HEK293 (cell line): ENCODE measurements at regions not wholly inside any gene's neighbourhood (a gene's known extent, or its start where the extent isn't known, plus 50 kb on each side); places are given as distances from the start of the nearest gene placed in this dataset.
A peak's percentile ranks its signal among the peaks of the same experiment; 100 is the strongest.

Experiments used
- CTCF ChIA-PET: fragments of 350-600 bp; formaldehyde crosslinking; extraction: SDS; loops from one replicate; lab custom pipeline; 2021; ENCODE audit warnings: antibody characterized with exemption; lab: Yijun Ruan, JAX
- POLR2A ChIA-PET: fragments of 300-600 bp; formaldehyde crosslinking; extraction: SDS; loops from one replicate; lab custom pipeline; 2020; ENCODE audit warnings: antibody characterized with exemption, inconsistent platforms; lab: Yijun Ruan, JAX
- H3K27ac ChIP-seq: fragments of 200-500 bp; sonication (Bioruptor generic); 2 replicates; pipeline ENCODE4 v1.5.1; 2014; ENCODE audit warnings: low read depth, low read length, control low read depth, inconsistent platforms; ENCODE audit errors: extremely low read depth
- H3K36me3 ChIP-seq, 2 experiments: fragments of 200-500 bp in 1 of 2; sonication (Bioruptor generic) in 1 of 2; 1 replicate in 1 of 2; 2 replicates in 1 of 2; pipeline ENCODE4 v1.5.1; 2014 to 2017; ENCODE audit warnings: inconsistent platforms in 2 of 2, low read length in 2 of 2; ENCODE audit not compliant: control insufficient read depth in 2 of 2, insufficient read depth in 1 of 2
- H3K4me1 ChIP-seq: fragments of 200-500 bp; sonication (Bioruptor generic); 2 replicates; pipeline ENCODE4 v1.5.1; 2014; ENCODE audit warnings: mild to moderate bottlenecking, low read length, inconsistent platforms; ENCODE audit not compliant: control insufficient read depth, insufficient read depth
- H3K4me3 ChIP-seq: 2 replicates; pipeline ENCODE4 v1.5.1; 2011; ENCODE audit warnings: low read depth, mild to moderate bottlenecking, control low read depth, low read length, moderate library complexity
- H3K9me3 ChIP-seq: fragments of 200-500 bp; sonication (Bioruptor generic); 2 replicates; pipeline ENCODE4 v1.5.1; 2014; ENCODE audit warnings: low read depth, low read length, inconsistent platforms; ENCODE audit not compliant: control insufficient read depth, insufficient read depth
- GLI4 ChIP-seq: fragments of 450-650 bp; formaldehyde crosslinking; IDR thresholded peaks from 2 replicates; pipeline ENCODE4 v1.5.1; 2016; ENCODE audit warnings: missing biosample characterization, missing genetic modification characterization
- HOXD13 ChIP-seq: sonication (generic); formaldehyde crosslinking; IDR thresholded peaks from 2 replicates; pipeline ENCODE4 v1.8.0; 2022; ENCODE audit warnings: missing genetic modification reagents, borderline replicate concordance
- SALL2 ChIP-seq: fragments of 450-650 bp; formaldehyde crosslinking; IDR thresholded peaks from 2 replicates; pipeline ENCODE4 v1.5.0; 2017; ENCODE audit warnings: missing biosample characterization, mild to moderate bottlenecking, missing genetic modification characterization, borderline replicate concordance
- SETDB1 ChIP-seq: IDR thresholded peaks from one replicate; pipeline ENCODE4 v1.6.1; 2017; ENCODE audit warnings: mild to moderate bottlenecking, low read length, moderate library complexity, mixed read lengths; ENCODE audit not compliant: insufficient read length
- TRIM28 ChIP-seq: IDR thresholded peaks from 2 replicates; pipeline ENCODE4 v1.6.1; 2011; ENCODE audit warnings: low read length, control low read depth, borderline replicate concordance
- ZFHX2 ChIP-seq: fragments of 450-650 bp; formaldehyde crosslinking; conservative IDR thresholded peaks from 2 replicates; pipeline ENCODE4 v1.5.1; 2016; ENCODE audit warnings: missing biosample characterization, missing genetic modification characterization
- ZNF140 ChIP-seq: fragments of 450-650 bp; formaldehyde crosslinking; IDR thresholded peaks from 2 replicates; pipeline ENCODE4 v1.5.1; 2016; ENCODE audit warnings: missing biosample characterization, missing genetic modification characterization
- ZNF157 ChIP-seq: fragments of 450-650 bp; formaldehyde crosslinking; IDR thresholded peaks from 2 replicates; pipeline ENCODE4 v1.5.1; 2016; ENCODE audit warnings: missing biosample characterization, missing genetic modification characterization
- ZNF223 ChIP-seq: fragments of 450-650 bp; formaldehyde crosslinking; IDR thresholded peaks from 2 replicates; pipeline ENCODE4 v1.5.1; 2016; ENCODE audit warnings: missing biosample characterization, missing genetic modification characterization
- ZNF549 ChIP-seq: fragments of 450-650 bp; IDR thresholded peaks from 2 replicates; pipeline ENCODE4 v1.5.1; 2018; ENCODE audit warnings: missing biosample characterization, missing genetic modification characterization, mild to moderate bottlenecking, inconsistent platforms, moderate library complexity
- ZNF555 ChIP-seq: fragments of 450-650 bp; formaldehyde crosslinking; conservative IDR thresholded peaks from 2 replicates; pipeline ENCODE4 v1.5.1; 2017; ENCODE audit warnings: missing biosample characterization, mild to moderate bottlenecking, missing genetic modification characterization, inconsistent platforms
- ZNF677 ChIP-seq: fragments of 450-650 bp; IDR thresholded peaks from 2 replicates; pipeline ENCODE4 v1.5.0; 2018; ENCODE audit warnings: missing biosample characterization, mild to moderate bottlenecking, missing genetic modification characterization, moderate library complexity
- ZNF843 ChIP-seq: fragments of 450-650 bp; formaldehyde crosslinking; IDR thresholded peaks from 2 replicates; pipeline ENCODE4 v1.5.1; 2016; ENCODE audit warnings: missing biosample characterization, missing genetic modification characterization
- TF ChIP-seq, protein P1 (sequence below): fragments of 450-650 bp; formaldehyde crosslinking; IDR thresholded peaks from 2 replicates; pipeline ENCODE4 v1.5.1; 2016; ENCODE audit warnings: missing biosample characterization, missing genetic modification characterization
- TF ChIP-seq, protein P2 (sequence below): fragments of 450-650 bp; formaldehyde crosslinking; IDR thresholded peaks from 2 replicates; pipeline ENCODE4 v1.5.1; 2016; ENCODE audit warnings: missing biosample characterization, missing genetic modification characterization

DNA sequence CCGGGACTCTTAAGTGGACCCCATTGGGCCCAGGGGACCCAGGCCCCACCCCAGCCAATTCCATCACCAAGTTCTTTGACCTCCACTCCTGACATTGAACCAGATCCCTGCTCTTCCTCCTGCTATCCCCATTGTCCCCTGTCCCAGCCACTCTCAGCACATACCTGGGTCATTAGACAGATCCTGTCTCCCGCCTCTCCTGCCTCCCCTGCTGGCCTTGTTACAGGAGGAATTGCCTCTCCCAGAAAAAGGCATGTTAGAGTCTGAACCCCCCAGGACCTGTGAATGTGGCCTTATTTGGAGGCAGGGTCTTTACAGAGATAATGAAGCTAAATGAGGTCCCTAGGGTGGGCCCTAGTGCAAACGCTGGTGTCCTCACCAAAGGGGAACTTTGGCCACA lies 301.9 kb downstream of the NPHP4 start:
- TF ChIP-seq, protein P1, sequence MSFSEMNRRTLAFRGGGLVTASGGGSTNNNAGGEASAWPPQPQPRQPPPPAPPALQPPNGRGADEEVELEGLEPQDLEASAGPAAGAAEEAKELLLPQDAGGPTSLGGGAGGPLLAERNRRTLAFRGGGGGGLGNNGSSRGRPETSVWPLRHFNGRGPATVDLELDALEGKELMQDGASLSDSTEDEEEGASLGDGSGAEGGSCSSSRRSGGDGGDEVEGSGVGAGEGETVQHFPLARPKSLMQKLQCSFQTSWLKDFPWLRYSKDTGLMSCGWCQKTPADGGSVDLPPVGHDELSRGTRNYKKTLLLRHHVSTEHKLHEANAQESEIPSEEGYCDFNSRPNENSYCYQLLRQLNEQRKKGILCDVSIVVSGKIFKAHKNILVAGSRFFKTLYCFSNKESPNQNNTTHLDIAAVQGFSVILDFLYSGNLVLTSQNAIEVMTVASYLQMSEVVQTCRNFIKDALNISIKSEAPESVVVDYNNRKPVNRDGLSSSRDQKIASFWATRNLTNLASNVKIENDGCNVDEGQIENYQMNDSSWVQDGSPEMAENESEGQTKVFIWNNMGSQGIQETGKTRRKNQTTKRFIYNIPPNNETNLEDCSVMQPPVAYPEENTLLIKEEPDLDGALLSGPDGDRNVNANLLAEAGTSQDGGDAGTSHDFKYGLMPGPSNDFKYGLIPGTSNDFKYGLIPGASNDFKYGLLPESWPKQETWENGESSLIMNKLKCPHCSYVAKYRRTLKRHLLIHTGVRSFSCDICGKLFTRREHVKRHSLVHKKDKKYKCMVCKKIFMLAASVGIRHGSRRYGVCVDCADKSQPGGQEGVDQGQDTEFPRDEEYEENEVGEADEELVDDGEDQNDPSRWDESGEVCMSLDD (tag by site-specific recombination), result no peak
- no peak for TF ChIP-seq SETDB1
- TF ChIP-seq HOXD13 (CRISPR knock-in tag), result no peak
- CTCF ChIA-PET, result interaction anchor here (0.5 kb wide), 1 partner anchor 54 kb away, joined by 3 read pairs; no protein-coding TSS in a partner anchor
- Histone ChIP-seq H3K4me3 (no peak overlapping the region), H3K36me3 (no peaks in the 10 kb centered on the region), H3K4me1 (no peaks in the 10 kb centered on the region), H3K27ac (no peak overlapping the region), H3K9me3 (no peaks in the 10 kb centered on the region)
- POLR2A ChIA-PET, result no interaction called here

DNA sequence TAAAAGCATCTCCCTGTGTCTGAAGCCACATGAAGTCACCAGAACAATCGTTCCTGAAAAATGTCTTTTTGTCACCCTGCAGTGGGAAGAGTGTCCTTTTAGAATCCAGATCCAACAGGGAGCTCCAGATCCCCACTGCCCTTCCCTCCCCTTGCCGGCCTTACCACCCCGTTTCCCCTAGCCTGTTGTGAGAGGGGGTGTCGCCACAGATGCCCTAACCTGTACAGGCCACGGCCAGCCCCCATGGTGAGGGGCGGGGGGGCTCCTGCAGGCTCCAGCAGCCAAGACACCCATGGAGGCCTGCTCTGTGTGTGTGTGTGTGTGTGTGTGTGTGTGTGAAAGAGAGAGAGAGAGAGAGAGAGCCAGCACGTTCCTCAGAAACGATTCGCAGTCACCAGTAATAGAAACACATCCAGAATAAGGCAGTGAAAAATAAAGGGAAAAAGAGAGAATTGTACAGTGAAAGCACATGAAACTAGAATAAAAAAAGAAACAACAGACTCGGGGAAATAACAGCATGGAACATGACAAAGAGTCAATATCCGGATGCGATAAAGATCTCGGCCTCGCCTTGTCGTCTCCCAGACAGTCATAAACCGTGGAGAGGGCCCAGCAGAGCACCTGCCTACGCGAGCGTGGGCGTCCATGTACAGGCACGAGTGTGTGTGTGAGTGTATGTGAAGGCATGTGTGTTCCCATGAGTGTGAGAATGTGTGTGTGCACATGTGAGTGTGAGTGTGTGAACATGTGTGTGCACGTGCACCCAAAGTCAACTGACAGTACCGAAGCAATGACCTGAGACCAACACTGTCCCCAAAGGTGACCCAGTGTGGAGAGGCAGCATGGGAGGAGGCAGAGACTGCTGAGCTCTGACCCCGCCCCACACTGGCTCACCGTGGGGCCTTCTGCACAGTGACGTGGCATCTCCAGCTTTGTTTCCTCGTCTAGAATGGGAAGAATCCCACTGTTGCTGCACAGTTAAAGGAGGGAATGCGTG lies 303.8 kb downstream of the NPHP4 start:
- H3K9me3 ChIP-seq, result no peaks in the 10 kb centered on the region
- H3K36me3 ChIP-seq, result no peaks in the 10 kb centered on the region
- TF ChIP-seq GLI4 (tag by site-specific recombination), result no peak
- TF ChIP-seq ZFHX2 (tag by site-specific recombination), result peak; percentile 42
- TF ChIP-seq ZNF843 (tag by site-specific recombination), result no peak
- 0 out of 2 replicates have a peak, but pooled peaks have one; percentile 22 for TF ChIP-seq TRIM28
- no peak overlapping the region for H3K4me3 ChIP-seq
- H3K4me1 ChIP-seq, result no peaks in the 10 kb centered on the region
- ChIA-PET CTCF (no interaction called here), POLR2A (no interaction called here)
- H3K27ac ChIP-seq, result no peak overlapping the region

DNA sequence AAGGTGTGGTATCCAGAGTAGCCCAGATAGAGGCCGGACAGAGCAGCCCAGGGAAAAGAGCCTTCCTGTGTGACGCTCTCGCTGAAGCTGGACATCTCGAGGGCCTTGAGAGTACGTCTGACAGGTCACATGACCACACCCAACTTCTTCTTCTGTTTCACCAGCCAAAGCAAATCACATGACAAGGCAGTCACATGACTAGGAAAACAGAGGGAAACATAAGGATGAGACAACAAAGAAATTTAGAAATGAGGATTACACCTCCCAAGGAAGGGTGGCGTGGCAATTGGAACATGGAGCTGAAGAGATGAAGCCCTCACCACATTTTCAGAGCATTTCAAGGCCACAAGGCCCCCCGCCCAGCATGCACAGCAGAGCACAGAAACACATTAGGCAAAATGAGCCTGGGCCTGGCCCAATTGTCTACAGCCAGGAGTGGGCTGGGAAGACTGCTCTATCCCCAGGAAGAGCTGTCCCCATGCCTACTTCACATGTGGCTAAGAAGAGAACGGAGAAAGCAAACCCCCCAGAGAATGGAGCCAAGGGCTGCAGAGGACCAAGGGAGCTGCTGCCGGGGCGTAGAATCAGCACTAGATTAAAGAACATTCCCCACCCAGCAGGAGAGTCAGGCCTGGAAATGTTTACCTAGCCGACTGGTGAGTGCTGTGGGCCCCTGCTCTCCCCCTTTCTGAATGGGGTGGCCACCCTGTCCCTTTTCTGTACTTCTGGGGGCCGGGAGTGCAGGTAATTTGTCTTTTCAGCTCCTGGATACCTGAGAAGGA lies 305.1 kb downstream of the NPHP4 start:
- POLR2A ChIA-PET, result no interaction called here
- Histone ChIP-seq H3K9me3 (no peaks in the 10 kb centered on the region), H3K4me1 (no peaks in the 10 kb centered on the region)
- TF ChIP-seq ZNF677 (tag by site-specific recombination) (no peak), ZNF549 (tag by site-specific recombination) (no peak), ZNF223 (tag by site-specific recombination) (no peak), SALL2 (no peak), GLI4 (tag by site-specific recombination) (no peak), ZNF157 (tag by site-specific recombination) (no peak), ZNF555 (tag by site-specific recombination) (no peak), ZNF140 (tag by site-specific recombination) (no peak)
- TF ChIP-seq, protein P2, sequence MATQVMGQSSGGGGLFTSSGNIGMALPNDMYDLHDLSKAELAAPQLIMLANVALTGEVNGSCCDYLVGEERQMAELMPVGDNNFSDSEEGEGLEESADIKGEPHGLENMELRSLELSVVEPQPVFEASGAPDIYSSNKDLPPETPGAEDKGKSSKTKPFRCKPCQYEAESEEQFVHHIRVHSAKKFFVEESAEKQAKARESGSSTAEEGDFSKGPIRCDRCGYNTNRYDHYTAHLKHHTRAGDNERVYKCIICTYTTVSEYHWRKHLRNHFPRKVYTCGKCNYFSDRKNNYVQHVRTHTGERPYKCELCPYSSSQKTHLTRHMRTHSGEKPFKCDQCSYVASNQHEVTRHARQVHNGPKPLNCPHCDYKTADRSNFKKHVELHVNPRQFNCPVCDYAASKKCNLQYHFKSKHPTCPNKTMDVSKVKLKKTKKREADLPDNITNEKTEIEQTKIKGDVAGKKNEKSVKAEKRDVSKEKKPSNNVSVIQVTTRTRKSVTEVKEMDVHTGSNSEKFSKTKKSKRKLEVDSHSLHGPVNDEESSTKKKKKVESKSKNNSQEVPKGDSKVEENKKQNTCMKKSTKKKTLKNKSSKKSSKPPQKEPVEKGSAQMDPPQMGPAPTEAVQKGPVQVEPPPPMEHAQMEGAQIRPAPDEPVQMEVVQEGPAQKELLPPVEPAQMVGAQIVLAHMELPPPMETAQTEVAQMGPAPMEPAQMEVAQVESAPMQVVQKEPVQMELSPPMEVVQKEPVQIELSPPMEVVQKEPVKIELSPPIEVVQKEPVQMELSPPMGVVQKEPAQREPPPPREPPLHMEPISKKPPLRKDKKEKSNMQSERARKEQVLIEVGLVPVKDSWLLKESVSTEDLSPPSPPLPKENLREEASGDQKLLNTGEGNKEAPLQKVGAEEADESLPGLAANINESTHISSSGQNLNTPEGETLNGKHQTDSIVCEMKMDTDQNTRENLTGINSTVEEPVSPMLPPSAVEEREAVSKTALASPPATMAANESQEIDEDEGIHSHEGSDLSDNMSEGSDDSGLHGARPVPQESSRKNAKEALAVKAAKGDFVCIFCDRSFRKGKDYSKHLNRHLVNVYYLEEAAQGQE, result no peak
- TF ChIP-seq, all 188 proteins: peak for 0
- no peaks in the 10 kb centered on the region for H3K36me3 ChIP-seq
- CTCF ChIA-PET, result no interaction called here
- H3K4me3 ChIP-seq, result no peak overlapping the region
- no peak overlapping the region for H3K27ac ChIP-seq
